ENCODE measurements at regions not wholly inside any gene's neighbourhood (a gene's known extent, or its start where the extent isn't known, plus 50 kb on each side); places are given as distances from the start of the nearest gene placed in this dataset.
A peak's percentile ranks its signal among the peaks of the same experiment; 100 is the strongest.

DNA sequence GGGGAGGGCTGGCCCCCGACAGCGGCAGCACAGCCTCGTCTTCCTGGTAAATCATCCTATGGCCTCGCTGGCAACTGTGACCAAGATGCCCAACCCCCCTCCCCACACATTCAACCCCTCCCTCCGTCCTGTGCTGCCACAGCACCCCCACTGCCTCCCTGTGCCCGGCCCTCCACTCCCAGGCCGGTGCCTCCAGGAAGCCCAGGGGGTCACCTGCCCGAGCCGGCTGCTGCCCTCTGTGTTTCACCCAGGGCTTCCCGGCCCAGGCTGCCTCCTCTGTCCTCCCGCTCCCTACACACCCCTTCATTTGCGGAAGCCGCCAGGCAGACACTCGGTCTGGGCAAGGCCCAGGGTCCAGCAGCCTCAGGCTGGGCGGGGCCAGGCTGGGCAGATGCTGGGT, 188.6 kb downstream of the RBFOX3 start:
- DNase-seq (ENCODE audit: low read depth in 3 of 3) = no peak

DNA sequence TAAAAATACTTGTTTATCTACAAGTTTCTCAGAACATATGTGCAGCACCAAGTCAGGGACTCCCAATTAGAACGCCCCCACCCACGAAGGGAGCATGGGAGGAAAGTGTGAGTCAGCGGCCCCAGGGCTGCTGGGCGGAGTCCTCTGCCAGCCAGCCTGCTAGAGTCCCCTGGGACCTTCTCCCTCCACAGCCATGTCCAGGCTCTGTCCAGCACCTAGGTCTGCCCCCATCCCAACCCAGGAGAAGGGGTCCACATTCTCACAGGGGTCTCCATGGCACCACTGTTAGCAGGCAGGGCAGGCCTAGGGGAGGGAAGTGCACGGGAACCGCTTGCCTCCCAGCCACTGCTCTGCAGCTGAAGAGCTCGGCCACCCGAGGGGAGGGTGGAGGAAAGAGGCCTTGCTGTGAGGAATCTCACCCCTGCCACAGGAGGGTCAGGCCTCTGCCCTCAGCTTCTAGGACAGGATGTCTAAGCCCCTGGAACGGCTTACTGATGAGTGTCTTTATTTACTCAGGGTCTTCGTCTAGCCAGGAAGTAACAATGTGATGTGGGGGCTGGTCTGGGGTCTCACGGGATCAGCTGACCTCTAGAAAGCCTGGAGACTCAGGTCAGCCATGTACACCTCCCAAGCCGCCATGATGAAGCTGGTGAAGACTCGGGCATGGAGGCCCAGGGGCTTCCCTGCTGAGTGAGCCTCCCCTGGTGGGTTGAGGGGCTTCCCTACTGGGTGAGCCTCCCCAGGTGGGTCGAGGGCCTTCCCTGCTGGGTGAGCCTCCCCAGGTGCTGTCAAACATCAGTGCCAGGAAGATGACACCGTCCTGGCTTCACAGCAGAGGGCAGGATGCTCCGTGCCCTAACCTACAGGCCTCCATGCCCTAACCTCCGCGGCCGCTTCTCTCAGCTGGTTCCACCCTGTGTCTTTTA, 190.3 kb downstream of the RBFOX3 start:
- DNase-seq (ENCODE audit: low read depth in 3 of 3) = peak in 2 of 3 experiments; percentile 11 to 26

DNA sequence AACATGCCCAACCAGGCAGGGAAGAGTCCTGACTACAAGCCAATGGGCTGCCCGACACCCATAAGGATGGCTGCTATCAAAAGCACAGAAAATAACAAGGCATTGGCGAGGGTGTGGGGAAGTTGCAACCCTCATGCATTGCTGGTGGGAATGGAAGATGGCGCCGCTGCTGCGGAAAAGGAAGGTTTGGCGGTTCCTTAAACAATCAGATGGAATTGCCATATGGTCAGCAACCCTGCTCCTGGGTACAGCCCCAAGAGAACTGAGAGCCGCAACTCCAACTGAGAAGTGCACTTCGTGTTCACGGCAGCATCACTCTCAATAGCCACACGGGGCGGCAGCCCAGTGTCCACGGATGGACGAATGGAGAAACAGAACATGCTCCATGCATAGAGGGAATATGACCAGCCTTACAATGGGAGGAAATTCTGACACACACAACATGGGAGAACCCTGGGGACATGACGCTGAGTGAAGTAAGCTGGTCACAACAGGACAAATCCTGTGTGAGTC, 193.3 kb downstream of the RBFOX3 start:
- DNase-seq (ENCODE audit: low read depth in 3 of 3) = no peak

DNA sequence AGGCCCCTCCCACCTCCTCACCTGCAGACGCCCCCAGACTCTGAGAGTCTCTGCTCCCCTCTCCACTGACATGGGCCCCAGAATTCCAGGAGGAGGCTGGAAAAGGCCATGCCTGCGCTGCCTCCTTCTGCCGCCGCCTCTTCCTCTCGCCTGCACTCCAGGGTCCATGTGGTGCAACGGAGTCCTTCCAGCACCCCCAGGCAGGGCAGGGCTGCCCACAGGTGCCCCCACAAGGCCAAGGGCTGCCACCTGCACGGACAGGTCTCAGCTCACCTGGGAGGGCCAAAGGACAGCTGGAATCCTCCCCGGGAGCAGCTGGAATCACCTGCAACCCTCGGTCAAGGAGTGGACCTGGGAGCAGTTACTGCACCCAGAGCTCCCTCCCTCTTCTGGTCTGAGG, 194.9 kb downstream of the RBFOX3 start:
- DNase-seq (ENCODE audit: low read depth in 3 of 3) = no peak

GRCh38 chr17:79415365-79415764, 195.5 kb downstream of the RBFOX3 start:
- no peak for DNase-seq (ENCODE audit: low read depth in 3 of 3)

DNA sequence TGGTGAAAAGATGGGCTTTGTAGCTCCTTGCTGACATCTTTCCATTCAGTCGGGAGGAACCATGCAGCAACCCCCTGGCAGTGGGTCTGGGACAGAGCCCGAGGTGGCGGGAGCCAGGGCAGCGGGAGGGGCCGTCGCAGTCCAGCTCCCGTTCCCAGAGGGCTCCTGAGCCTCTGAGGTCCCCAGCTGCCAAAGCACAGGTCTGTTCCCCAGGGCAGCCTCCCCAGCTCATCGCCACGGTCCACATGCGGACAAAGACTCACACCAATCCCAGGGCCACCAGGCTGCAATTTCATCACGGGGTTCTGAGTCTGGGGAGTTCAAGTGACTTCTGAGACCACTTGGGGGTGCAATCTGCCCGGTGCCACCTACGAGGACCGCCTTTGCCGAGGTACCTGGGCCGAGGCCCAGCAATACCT, 196.0 kb downstream of the RBFOX3 start:
- no peak for DNase-seq (ENCODE audit: low read depth in 3 of 3)

DNA sequence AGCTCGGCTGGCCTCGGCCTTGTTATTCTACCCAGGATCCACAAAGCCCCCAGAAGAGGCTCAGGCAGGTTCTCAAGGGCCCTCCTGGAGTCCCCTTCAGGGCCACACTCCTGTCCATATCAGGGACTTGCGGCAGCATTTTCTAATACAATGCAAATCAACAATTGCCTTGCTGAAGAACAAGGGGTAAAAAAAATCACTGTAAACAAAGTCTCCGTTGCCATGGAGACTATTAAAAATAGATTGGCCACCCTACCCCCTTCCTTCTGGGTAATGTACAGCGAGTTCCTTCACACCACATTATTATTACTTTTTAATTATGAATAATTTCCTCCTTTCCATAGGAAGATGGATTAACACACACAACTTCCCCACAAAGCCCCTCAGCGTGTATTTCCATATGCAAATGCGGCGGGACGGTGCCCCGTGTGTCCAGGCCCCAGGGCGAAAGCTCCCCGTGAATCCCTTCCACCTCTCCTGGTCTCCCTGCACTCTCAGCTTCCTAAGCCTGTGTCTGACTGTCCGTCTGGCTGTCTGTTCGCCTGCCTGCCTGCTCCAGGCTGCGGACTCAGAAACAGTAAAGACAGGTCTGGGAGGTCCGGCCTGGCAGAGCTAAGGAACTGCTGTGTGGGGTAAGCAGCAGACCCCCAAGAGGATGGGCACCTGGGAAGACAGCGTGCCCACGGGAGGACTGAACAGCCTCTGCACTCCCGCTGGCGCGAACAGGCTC, 196.6 kb downstream of the RBFOX3 start:
- no peak for DNase-seq (ENCODE audit: low read depth in 3 of 3)

DNA sequence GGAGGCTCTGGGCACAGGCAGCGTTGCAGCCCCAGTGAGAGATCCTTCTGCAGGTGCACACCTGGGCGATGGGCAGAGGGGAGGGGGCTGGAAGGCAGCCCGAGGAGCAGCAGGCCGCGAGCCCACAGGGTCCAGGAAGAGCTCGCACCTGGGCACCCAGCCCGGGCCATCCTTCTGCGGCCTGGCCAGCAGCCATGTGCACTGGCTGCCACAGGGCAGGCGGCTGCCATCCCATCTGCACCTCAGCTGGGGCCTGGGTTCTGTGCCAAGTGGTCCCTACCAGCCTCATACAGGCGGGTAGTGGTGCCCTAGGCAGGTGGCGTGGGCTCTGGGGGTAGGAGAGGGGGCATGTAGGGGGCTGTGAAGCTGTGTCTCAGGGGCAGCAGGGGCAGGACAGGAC, 197.2 kb downstream of the RBFOX3 start:
- DNase-seq (ENCODE audit: low read depth in 3 of 3) = no peak

GRCh38 chr17:79412886-79413390, 197.9 kb downstream of the RBFOX3 start:
- no peak for DNase-seq (ENCODE audit: low read depth in 3 of 3)

- DNase-seq (ENCODE audit: low read depth in 3 of 3) = no peak
Observed at GRCh38 chr17:79412110-79412509, 198.7 kb downstream of the RBFOX3 start.

- DNase-seq (ENCODE audit: low read depth in 3 of 3) = no peak
Observed at GRCh38 chr17:79411419-79411818, 199.4 kb downstream of the RBFOX3 start.

- DNase-seq (ENCODE audit: low read depth in 3 of 3) = no peak
Observed at GRCh38 chr17:79410681-79411080, 200.2 kb downstream of the RBFOX3 start.

GRCh38 chr17:79408251-79408650, 202.6 kb downstream of the RBFOX3 start:
- no peak for DNase-seq (ENCODE audit: low read depth in 3 of 3)

GRCh38 chr17:79407385-79407784, 203.5 kb downstream of the RBFOX3 start:
- no peak for DNase-seq (ENCODE audit: low read depth in 3 of 3)

- DNase-seq (ENCODE audit: low read depth in 3 of 3) = no peak
Observed at GRCh38 chr17:79406316-79406715, 204.5 kb downstream of the RBFOX3 start.

GRCh38 chr17:79405823-79406222, 205.0 kb downstream of the RBFOX3 start:
- no peak for DNase-seq (ENCODE audit: low read depth in 3 of 3)

DNA sequence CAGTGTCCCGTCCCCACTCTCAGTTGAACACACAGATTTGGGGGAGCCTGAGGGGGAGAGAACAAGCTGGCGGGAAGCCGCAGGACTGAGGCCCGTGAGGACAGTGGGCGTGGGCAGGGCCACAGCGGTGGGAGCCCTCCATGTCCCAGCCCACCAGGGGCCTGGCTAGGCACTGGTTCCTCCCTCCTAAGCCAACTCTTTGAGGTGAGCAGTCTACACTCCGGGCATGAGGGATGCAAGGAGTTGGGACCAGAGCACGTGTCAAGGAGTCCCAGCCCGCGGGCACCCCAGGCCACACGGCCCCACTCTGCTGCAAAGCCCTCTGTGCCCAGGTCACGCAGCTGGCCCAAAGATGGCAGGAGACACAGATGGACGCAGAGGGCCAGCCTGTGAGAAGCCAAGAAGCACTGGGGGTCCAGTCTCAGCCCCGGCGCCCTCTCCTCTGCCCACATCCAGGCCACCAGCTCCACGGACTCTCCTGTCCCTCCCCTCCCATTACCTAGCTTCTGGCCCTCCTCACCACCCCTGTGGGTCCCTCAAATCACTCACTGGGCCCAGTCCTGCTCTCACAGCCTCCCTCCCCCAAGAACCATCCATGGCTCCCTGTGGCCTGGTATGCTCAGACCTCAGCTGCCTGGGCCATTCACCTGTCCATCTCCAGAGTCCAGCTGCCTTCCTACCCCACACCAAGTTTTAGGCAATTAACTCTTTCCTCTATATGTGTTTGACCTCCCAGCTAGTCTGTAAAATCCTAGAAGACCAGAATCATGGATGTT, 206.5 kb downstream of the RBFOX3 start:
- DNase-seq (ENCODE audit: low read depth in 3 of 3) = no peak

GRCh38 chr17:79401704-79402674, 208.9 kb downstream of the RBFOX3 start:
- no peak for DNase-seq (ENCODE audit: low read depth in 3 of 3)

DNA sequence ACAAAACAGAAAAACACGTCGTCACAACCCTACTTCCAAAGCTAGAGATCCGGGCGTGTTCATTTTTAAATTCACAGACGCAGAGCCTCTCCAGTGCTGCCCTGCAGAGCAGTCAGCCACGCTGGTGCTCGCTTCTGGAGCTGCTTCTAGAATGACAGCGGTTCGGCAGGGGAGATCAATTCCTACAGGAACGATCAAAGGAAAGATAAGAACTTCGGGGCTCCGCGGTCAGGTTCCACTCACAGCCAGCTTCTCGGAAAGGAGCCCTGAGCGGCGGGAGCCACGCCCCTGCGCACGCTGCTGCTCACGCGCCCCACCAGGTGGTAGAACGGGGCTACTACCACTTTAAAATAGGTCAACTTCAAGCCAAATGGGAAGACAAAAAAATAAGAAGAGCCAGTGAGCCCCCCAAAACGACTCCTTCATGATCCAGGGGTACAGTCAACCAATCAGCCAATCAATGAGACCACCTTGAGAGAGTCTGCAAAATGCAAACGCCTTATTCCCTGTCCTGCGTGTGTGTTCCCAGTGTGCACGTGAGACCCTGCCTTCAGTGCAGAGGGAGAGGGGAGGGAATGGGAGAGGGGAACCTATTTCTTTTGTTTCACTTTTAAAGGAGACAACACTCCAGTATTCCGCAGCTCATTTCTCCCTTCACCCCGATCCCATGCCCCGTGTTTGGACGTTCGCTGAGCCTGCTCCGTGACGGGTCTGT, 209.7 kb downstream of the RBFOX3 start:
- peak; percentile 51 to 62 (median 60) for DNase-seq (ENCODE audit: low read depth in 3 of 3)

- no peak for DNase-seq (ENCODE audit: low read depth in 3 of 3)
Observed at GRCh38 chr17:79399610-79400144, 211.2 kb downstream of the RBFOX3 start.
